Fibroblast of skin of abdomen (primary cell): ENCODE measurements at regions not wholly inside any gene's neighbourhood (a gene's known extent, or its start where the extent isn't known, plus 50 kb on each side); places are given as distances from the start of the nearest gene placed in this dataset.
A peak's percentile ranks its signal among the peaks of the same experiment; 100 is the strongest.

ENCODE experiments used
- DNase-seq: peaks from one replicate; pipeline ENCODE4 v3.0.0-alpha.2; 2013

- peak; percentile 14 for DNase-seq
Observed at GRCh38 chrX:10288373-10288975, 131.7 kb downstream of the CLCN4 start.

GRCh38 chrX:10296576-10296975 lies 139.8 kb downstream of the CLCN4 start:
- DNase-seq, result peak; percentile 66

GRCh38 chrX:10310511-10310910 lies 153.7 kb downstream of the CLCN4 start:
- no peak for DNase-seq

GRCh38 chrX:10314530-10315104 lies 157.8 kb downstream of the CLCN4 start:
- DNase-seq, result no peak

GRCh38 chrX:10325611-10326010 lies 168.8 kb downstream of the CLCN4 start:
- peak; percentile 32 for DNase-seq

- DNase-seq, result peak; percentile 19
Observed at GRCh38 chrX:10326578-10326977, 169.8 kb downstream of the CLCN4 start.

GRCh38 chrX:10327651-10328050 lies 170.9 kb downstream of the CLCN4 start:
- DNase-seq, result no peak

- no peak for DNase-seq
Observed at GRCh38 chrX:10329984-10330383, 173.2 kb downstream of the CLCN4 start.

- DNase-seq, result peak; percentile 34
Observed at GRCh38 chrX:10341309-10341708, 184.5 kb downstream of the CLCN4 start.

- no peak for DNase-seq
Observed at GRCh38 chrX:10350221-10350620, 193.4 kb downstream of the CLCN4 start.

GRCh38 chrX:10350981-10351380 lies 194.2 kb downstream of the CLCN4 start:
- peak; percentile 79 for DNase-seq

GRCh38 chrX:10352536-10352935 lies 195.8 kb downstream of the CLCN4 start:
- no peak for DNase-seq

- DNase-seq, result peak; percentile 59
Observed at GRCh38 chrX:10356979-10357378, 200.2 kb downstream of the CLCN4 start.

GRCh38 chrX:10358958-10359357 lies 202.2 kb downstream of the CLCN4 start:
- no peak for DNase-seq

GRCh38 chrX:10360116-10360515 lies 203.3 kb downstream of the CLCN4 start:
- peak; percentile 33 for DNase-seq

- no peak for DNase-seq
Observed at GRCh38 chrX:10365532-10366265, 208.9 kb downstream of the CLCN4 start.

- no peak for DNase-seq
Observed at GRCh38 chrX:10367406-10367805, 210.6 kb downstream of the CLCN4 start.

GRCh38 chrX:10370976-10371375 lies 214.2 kb downstream of the CLCN4 start:
- DNase-seq, result no peak

GRCh38 chrX:10377427-10377826 lies 220.7 kb downstream of the CLCN4 start:
- DNase-seq, result no peak

- DNase-seq, result no peak
Observed at GRCh38 chrX:10379878-10380277, 223.1 kb downstream of the CLCN4 start.

GRCh38 chrX:10380300-10380699 lies 223.5 kb downstream of the CLCN4 start:
- DNase-seq, result no peak

GRCh38 chrX:10381193-10381592 lies 224.4 kb downstream of the CLCN4 start:
- DNase-seq, result no peak

GRCh38 chrX:10387011-10387410 lies 230.2 kb downstream of the CLCN4 start:
- DNase-seq, result no peak

GRCh38 chrX:10390187-10390586 lies 230.2 kb downstream of the MID1 start:
- DNase-seq, result no peak
